ENCODE measurements at regions not wholly inside any gene's neighbourhood (a gene's known extent, or its start where the extent isn't known, plus 50 kb on each side); places are given as distances from the start of the nearest gene placed in this dataset.

DNA sequence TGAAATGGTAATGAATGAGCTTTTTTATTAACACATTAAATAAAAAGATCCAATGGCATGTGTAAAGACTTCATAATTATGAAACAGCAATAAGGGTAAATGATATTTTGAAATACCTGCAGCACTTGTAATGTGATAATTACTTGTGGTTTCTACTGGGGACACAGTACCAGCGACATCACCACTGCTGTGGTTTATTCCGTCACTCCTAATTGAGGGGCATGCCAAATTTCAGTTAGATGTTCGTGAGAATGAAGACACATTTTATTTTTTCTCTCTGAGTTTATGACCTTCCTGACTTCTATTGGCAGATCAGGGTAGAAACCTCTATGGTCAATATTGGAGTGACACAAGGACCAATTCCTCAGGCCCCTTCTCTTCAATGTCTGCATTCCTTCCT, 131.9 kb upstream of the XYLT1 start:
- TF ChIP-seq ZNF416 (CRISPR knock-in tag; IDR thresholded peaks at IDR 0.05) (no peak), CREM (CRISPR knock-in tag; IDR thresholded peaks at IDR 0.05) (no peak), ESRRA (CRISPR knock-in tag; IDR thresholded peaks at IDR 0.05; ENCODE audit: borderline replicate concordance) (no peak), JUN (CRISPR knock-in tag; IDR thresholded peaks at IDR 0.05) (no peak), NR3C1 (CRISPR knock-in tag; conservative IDR thresholded peaks at IDR 0.05; ENCODE audit: low read depth) (no peak)
- TF ChIP-seq, protein P1, sequence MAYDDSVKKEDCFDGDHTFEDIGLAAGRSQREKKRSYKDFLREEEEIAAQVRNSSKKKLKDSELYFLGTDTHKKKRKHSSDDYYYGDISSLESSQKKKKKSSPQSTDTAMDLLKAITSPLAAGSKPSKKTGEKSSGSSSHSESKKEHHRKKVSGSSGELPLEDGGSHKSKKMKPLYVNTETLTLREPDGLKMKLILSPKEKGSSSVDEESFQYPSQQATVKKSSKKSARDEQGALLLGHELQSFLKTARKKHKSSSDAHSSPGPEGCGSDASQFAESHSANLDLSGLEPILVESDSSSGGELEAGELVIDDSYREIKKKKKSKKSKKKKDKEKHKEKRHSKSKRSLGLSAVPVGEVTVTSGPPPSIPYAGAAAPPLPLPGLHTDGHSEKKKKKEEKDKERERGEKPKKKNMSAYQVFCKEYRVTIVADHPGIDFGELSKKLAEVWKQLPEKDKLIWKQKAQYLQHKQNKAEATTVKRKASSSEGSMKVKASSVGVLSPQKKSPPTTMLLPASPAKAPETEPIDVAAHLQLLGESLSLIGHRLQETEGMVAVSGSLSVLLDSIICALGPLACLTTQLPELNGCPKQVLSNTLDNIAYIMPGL (CRISPR knock-in tag; IDR thresholded peaks at IDR 0.05), result no peak

All from WTC11 (cell line).